Daoy (cell line): ENCODE measurements at regions not wholly inside any gene's neighbourhood (a gene's known extent, or its start where the extent isn't known, plus 50 kb on each side); places are given as distances from the start of the nearest gene placed in this dataset.
"Not testable (repeated sequence)": the region's sequence is repeated elsewhere in the genome, so short reads cannot be mapped to it uniquely, and the experiment has no call there.

Experiments used
- DNase-seq: peaks from one replicate; pipeline ENCODE4 v3.0.0-alpha.2; 2015; ENCODE audit warnings: low read depth

DNA sequence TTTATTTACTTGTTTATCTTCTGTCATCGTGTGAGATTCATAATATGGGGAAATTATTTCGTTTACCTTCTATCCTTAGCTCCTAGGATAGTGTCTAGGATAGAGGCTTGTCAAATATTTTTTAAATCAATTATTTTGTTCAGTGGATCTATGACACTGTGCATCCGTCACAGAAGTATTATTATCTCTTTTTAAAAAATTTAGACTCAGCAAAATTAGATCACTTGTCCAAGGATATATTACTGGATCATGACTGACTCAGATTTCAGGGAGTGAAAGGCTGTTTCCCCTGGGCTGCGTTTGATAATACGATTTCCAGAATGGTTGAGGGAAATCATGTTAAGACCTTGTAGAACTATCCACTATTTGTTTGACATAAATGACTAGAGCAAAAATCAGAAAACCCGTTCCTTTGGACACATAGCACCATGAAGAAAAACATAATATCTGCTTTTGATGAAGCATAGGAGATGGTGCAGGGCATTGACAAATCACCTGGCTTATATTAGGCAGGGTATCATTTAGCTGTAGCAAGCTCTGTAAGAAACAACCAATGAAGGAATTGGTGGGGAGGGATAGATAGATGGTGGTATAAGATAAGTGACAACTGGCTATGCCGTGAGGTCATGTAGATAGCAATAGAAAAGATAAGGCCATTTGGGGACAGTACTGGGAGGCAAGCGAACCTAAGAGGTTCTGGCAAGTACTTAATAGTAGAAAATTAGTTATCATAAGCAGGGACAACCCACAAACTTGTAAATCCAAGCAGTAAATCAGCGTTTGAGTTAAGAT, 465.2 kb upstream of the MAN1A1 start:
- no peak for DNase-seq

GRCh38 chr6:119802464-119802863, 452.9 kb upstream of the MAN1A1 start:
- DNase-seq, result no peak

- DNase-seq, result no peak
Observed at GRCh38 chr6:119801056-119801455, 451.5 kb upstream of the MAN1A1 start.

DNA sequence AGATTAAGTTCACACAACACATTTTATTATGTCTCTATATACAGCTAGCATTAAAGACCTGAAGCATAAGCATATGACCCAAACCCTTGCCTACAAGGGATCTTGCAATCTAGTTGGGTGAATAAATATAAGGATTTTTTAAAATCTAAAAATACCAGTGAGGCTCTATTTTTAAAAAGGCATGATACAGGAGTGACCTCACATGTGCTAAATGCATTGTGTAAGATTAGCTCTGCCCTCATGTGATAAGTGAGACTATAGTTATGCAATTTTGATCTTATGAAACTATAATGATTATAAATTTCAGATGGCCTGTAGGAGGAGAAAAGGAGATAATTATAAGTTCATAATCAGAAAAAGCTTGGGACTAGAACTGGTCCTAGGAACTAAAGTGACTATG, 451.0 kb upstream of the MAN1A1 start:
- no peak for DNase-seq

DNA sequence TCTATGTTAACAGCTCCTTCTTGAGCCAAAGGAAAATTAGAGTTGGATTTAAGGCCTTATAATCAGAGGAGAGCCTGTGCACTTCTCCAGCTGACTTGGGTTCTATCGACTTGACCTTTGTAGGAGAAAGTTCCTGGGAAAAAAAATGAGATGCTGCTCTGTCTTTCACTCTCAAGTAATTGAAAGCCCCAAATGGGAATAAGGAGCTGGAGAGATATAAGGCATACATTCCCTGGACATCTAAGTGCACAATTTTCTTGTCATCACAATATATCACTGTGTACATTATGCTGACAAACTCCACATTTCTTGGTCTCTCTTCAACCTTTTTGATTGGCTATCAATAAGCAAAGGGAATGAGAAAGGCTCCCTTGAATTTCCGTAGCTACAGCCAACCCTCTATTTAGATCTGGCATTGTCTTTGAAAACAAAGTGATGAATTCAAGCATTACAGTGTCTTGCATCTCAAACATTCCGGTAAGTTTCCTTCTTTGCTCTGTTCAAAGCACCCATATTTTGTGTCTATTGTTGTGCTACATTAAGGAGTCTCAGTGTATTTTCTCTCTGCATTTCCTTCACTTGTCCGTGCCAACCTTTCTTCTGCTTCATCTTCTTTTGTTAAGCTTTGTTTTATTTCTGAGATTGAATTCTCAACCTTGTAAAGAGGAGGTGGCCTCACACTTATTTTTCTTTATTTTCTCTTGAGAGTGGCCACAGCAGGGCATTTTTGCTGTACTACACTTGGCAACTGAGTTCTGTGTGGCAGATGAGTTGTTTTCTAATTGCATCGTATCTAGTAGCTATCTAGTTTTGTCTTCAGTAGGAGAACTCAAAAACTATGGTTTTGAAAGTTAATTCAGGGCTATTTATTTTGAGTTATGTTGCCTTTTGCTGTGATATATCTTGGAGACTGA, 450.3 kb upstream of the MAN1A1 start:
- DNase-seq, result no peak

DNA sequence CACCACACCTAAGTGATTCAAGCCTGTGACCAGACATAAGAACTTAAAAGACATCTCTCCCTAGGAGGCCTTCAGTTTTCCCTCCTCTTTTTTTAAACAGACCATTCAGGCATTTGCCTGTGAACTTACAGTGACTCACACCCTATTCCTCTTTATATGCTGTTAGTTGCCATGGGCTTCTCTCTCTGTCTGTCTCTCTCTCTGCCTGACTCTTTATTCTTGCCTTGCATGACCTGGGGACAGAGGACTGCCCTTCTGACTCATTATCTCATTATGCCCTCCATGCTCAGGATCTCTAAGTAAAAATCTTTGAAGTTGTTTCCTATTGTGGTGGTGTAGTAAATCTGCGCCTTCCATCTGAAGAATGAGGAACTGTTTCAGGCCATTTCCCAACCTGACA, 442.2 kb upstream of the MAN1A1 start:
- DNase-seq, result peak; percentile 14

- DNase-seq, result peak; percentile 45
Observed at GRCh38 chr6:119781365-119781764, 431.8 kb upstream of the MAN1A1 start.

GRCh38 chr6:119768201-119768600, 418.6 kb upstream of the MAN1A1 start:
- DNase-seq, result no peak

DNA sequence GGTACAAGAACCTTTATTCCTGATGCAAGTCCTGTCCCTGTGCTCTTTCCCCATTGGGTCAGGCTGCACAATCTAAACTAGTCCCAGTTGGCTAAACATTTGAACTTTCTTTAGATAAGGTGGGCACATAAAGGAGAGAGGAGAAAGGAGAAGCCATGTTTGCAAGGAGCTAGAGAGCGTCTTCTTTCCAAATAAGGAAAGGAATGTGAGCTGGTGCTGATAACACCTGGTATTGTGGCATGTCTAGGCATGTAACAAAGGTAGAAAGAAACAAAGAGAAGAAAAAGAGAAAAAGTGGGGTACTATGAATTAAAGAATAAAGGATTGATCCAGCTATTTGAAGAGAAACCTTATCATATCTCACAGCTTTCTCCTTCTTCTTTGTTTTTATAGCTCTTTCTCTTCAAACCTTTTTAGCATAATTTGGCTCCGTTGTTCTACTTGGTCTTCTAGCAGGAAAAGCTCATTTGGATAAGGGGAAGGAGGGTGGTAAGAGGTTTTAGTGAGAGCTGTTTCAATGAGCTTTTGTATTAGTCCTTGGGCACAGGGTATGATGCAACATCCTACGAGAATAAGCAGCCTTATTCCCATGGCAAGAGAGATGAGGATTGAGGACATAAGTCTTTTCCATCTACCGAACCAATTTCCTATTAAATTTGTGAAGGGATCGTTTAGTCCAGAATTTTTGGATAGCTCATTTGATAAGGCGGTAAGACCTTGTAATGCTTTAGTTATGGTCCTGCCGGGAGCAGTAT, 415.5 kb upstream of the MAN1A1 start:
- no peak for DNase-seq

- no peak for DNase-seq
Observed at GRCh38 chr6:119760046-119760445, 410.5 kb upstream of the MAN1A1 start.

- DNase-seq, result no peak
Observed at GRCh38 chr6:119758385-119758784, 408.8 kb upstream of the MAN1A1 start.

DNA sequence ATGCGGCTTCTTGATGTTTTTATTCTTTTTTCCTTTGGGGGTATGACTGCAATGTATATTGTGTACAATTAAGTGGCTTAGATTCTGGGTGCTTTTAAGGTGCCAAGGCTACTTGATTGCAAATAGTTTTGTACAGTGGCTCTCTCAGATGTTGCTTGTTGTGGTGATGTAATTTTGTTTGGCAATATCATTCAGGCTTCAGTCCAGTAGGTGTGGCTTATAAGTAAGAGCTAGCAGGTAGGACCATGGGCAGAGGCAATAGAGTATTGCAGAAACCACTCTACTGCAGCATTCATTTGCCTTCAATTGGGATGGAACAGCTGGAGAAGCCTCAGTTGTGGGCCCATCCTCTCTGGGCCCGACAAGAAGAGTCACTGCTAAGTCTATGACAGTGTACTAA, 407.9 kb upstream of the MAN1A1 start:
- no peak for DNase-seq

DNA sequence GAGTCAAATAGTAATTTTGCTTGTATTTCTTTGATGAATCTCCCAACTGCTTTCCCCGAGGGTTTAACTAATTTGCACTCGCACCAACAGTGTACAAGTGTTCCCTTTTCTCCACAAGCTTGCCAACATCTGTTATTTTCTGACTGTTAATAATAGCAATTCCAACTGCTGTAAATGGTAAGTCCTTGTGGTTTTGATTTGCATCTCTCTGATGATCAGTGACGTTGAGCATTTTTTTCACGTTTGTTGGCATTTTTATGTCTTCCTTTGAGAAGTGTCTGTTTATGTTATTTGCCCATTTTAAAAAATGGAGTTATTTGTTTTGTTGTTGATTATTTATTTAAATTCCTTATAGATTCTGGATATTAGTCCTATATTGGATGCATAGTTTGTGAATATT, 399.8 kb upstream of the MAN1A1 start:
- DNase-seq, result no peak

GRCh38 chr6:119748535-119748934, 399.0 kb upstream of the MAN1A1 start:
- DNase-seq, result not testable (repeated sequence)

DNA sequence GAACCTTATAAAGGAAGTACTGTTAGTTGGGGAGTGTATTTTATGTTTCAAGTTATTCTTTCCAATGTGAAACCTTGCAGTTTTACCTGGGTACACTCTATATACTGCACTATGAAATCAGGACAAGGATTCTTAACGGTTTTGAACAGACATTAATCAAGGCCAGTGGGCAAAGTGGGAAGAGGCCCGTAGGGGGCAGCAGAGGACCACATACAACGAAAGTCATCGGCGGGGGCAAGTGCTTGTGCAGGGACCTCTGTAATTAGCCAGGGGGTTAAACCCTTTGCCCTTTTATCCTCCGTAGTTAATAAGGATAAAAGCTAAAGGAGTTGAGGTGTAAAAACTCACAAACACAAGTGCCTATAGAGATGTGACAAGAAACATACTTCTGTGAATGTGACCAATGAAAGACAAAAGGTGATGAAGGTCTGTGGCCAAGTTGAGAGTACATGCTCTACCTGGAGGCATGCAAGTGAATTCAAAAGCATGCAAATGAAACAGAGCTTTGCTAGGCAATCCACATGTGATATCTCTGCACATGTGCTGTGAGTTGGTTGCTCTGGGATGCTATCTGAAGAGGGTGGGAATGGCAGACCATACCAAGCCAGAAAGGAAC, 392.7 kb upstream of the MAN1A1 start:
- peak; percentile 51 for DNase-seq

GRCh38 chr6:119739769-119740168, 390.2 kb upstream of the MAN1A1 start:
- no peak for DNase-seq

- no peak for DNase-seq
Observed at GRCh38 chr6:119738425-119738824, 388.9 kb upstream of the MAN1A1 start.

DNA sequence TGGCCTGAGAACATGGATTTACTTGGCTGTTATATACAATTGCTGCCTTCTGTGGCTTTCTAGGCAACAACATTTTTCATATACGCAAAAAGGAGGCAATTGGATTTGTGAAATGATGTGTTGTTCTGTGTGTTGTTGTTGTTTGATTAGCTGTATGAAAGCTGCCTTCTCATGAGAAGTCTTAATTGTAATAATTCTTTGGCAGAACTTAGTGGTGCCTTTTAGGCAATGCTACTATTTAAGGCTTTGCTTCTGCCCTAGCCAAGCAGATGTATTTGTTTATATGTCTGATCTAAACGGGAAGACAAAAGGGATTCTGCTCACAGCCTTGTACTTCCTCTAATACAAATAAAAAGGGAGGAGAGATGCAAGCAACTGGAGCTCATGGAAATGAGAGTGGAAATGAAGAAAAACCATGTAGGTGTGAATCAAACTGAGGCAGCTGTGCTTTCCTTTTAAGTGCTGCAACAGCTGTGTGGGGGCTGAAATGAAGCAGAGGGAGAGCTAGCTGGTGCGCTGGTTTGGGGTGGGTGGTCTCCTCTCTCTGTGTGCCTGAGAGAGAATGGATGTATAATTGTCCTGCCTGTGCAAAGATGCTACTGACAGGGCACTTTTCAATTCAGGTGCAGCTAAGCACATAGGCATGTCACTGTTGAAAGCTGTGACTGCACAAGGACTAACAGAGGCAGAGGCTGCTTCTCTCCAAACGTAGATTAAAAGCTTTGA, 386.9 kb upstream of the MAN1A1 start:
- no peak for DNase-seq

DNA sequence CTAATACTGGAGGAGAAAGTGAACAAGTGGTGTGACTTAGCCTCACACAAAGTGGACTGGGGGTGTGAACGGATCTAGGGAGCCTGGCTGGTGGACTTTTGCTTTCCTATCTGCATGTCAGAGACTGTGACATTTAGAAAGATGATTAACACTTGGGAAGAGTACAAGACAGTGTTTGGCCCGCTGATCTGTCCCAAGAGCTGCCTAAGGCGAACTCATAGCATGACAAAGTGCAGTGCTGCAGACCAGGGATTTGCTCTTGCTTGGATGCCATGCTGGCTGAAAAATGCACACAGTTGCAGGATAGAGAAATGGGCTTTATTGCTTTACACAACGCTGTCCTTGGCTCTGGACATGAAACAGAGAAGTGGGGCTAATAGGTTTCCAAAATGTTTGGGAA, 386.0 kb upstream of the MAN1A1 start:
- DNase-seq, result no peak

GRCh38 chr6:119734227-119734626, 384.7 kb upstream of the MAN1A1 start:
- no peak for DNase-seq

GRCh38 chr6:119728935-119729334, 379.4 kb upstream of the MAN1A1 start:
- no peak for DNase-seq
